OCI-LY3 (cell line): ENCODE measurements at regions not wholly inside any gene's neighbourhood (a gene's known extent, or its start where the extent isn't known, plus 50 kb on each side); places are given as distances from the start of the nearest gene placed in this dataset.

ENCODE experiments used
- CTCF ChIP-seq: fragments of 200-600, 300-600 bp; sonication (generic); IDR thresholded peaks from 2 replicates; pipeline ENCODE4 v1.5.1; 2014; ENCODE audit warnings: antibody characterized with exemption, low read length, low read depth
- EZH2phosphoT487 ChIP-seq: fragments of 200-600 bp; shearing (Covaris generic); IDR thresholded peaks from 2 replicates; pipeline ENCODE4 v1.6.1; 2018; ENCODE audit warnings: antibody characterized with exemption, mixed run types, low read depth

DNA sequence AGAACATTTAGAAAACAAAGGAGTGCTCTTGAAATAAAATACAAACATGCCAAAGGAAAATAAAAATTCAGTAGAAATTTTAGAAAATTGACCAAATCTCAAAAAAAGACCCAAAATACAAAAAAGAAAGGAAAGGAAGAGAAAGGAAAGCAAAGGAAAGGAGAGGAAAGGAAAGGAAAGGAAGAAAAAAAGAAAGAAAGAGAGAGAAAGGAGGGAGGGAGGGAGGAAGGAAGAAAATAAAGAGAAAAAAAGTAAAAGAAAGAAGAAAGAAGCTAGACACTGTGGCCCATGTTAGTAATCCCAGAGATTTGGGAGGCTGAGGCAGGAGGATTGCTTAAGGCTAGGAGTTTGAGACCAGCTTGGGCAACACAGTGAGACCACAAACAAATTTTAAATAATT is 500.1 kb upstream of the VRK2 start:
- no peak for TF ChIP-seq CTCF
- TF ChIP-seq EZH2phosphoT487, result no peak
